ENCODE measurements at regions not wholly inside any gene's neighbourhood (a gene's known extent, or its start where the extent isn't known, plus 50 kb on each side); places are given as distances from the start of the nearest gene placed in this dataset.
"Not testable (repeated sequence)": the region's sequence is repeated elsewhere in the genome, so short reads cannot be mapped to it uniquely, and the experiment has no call there.

DNA sequence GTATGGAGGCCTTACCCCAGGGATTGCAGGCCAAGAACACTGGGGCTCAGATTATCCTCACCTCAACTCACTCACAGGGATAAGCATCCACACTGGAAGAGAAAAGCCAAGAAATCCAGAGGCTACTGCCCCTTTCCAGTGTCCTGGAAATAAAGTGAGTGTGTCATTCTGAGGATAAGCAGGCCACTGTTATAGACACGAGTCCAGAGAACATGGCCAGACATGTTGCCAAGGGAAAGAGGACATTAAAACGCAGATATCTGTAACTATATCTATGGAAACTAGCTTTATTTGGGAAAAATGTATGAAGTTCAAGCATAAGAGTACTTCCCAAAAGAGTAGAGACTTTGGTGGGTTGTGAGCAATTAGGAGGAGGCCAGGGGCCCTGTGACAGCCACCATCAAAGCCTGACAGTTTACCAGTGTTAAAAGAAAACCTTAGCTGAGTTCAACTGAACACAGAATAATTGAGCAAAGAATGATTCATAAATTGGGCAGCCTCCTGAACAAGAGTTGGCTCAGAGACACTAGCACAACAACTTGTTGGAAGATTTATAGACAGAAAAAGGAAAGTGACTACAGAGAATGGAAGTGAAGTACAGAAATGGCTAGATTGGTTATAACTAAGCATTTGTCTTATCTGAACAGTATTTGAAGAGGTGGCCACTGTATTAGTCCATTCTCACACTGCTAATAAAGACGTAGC lies 1222.2 kb downstream of the STIM2 start:
- DNase-seq (ENCODE audit: low read depth): peak; percentile 49

DNA sequence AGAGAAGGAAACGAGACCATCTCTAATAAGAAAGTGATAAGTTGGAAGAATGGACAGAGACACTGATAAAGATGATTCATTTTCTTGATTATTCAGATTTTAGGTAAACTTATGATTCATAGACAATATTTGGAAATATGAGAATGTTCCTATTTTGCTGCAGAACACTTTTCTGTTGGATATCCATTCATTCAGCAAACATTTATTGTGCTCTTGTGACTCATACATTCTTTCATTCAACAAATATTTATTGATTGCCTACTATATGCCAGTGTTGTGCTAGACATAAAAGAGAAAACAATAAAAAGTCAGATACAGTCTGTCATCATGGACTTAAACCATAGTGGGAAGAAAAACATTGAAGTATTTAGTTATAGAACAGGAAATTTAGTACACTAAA lies 1232.0 kb downstream of the STIM2 start:
- no peak for DNase-seq (ENCODE audit: low read depth)

DNA sequence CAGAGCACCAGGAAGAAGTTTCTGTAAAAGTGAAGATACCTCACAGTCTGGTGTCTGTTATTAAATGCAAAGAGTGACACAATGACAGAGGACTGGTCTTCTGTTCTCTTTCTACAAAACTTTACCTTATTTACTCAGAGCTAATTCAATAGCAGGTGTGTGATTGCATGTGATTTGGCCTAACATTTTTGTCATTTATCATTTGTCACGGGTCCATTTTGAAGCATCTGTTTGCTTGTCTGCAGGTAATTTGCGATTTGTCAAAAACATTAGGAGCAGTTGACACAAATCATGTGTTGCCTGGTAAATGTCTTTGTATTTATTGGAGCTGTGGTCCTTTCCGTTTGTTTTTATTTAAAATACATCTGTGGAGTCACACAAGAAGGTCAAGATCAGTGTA lies 1232.4 kb downstream of the STIM2 start:
- no peak for DNase-seq (ENCODE audit: low read depth)

DNA sequence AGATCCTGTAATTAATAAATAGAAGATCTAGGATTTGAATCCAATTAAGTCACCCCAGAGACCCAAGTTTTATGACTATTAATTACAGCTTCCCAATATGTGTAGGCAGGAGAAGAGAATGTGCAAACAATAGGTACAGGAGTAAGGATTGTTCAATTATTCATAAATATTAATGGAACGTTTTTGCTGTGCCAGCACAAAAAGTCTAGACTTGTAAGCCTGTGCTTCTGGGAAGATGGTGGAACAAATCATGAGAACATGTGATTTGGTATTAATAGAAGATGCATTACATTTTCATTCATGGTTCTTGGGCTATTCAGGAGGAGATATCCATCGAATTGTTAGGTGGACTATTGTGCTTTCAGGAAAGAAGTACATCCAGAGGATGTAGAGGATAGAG lies 1240.9 kb downstream of the STIM2 start:
- DNase-seq (ENCODE audit: low read depth): no peak

DNA sequence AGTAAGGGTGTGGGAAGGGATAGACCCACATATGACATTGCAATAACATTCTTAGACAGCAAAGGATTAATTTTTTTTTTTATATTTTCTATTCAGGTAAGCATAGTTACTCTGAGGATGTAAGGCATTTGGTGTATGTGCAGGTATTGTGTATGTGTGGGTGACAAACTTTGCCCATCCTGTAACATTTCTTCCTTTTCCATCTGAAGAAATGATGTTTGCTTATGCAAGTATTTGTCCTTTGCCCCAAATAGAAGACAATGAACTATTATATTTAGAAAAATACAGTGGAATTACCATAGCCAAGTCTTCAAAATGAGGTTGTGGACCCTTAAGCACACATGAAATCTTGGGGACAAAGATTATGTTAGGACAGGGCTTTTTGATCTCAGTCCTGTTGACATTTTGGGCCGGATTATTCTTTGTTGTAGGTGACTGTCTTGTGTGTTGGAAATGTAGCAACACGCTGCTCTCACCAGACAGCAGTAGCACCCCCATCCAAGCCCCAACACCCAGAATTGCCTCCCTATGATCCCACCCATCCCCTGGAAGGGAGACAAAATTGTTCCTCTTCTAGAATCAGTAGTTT lies 1244.7 kb downstream of the STIM2 start:
- DNase-seq (ENCODE audit: low read depth): no peak

DNA sequence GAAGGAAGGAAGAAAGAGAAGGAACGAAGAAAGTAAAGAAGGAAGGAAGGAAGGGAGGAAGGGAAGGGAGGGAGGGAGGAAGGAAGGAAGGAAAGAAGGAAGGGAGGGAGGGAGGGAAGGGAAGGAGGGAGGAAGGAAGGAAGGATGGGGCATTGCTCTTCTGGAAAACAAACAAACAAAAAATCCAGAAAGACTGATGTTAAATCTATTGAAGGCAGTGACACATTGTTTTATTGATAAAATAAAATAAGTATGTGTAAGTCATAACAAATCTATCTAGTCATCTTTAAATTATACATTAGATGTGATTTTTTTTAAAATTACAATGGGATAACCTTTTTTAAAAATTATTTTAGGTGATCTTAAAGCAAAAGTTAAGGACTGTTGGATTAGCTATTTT lies 1245.5 kb downstream of the STIM2 start:
- no peak for DNase-seq (ENCODE audit: low read depth)

DNA sequence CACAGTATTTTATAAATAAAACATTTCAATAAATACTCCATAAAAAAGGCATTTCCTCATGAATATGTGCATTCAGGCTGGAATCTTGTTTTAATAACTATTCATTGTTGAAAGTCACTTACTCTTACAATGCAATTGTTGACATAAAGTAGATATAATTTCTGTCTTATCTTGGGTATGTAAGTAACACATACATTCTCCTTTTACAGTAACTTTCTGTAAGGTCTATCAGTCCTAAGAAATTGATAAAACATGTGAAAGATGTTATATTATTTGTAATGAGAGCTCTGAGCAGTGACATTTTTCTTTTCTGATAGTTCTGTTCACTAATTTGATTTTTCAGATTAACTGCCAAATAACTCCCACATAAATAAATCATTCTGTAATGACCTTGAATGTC lies 1249.2 kb downstream of the STIM2 start:
- DNase-seq (ENCODE audit: low read depth): no peak

DNA sequence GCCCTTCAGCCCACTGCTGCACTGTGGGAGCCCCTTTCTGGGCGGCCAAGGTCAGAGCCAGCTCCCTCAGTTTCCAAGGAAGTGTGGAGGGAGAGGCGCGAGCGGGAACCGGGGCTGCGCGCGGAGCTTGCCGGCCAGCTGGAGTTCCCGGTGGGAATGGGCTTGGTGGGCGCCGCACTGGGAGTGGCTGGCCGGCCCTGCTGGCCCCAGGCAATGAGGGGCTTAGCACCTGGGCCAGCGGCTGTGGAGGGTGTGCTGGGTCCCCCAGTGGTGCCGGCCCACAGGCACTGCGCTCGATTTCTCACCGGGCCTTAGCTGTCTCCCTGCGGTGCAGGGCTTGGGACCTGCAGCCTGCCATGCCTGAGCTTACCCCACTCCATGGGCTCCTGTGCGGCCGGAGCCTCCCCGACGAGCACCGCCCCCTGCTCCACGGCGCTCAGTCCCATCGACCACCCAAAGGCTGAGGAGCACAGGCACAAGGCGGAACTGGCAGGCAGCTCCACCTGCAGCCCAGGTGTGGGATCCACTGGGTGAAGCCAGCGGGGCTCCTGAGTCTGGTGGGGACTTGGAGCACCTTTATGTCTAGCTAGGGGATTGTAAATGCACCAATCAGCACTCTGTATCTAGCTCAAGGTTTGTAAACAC lies 1252.2 kb downstream of the STIM2 start:
- not testable (repeated sequence) for DNase-seq (ENCODE audit: low read depth)

DNA sequence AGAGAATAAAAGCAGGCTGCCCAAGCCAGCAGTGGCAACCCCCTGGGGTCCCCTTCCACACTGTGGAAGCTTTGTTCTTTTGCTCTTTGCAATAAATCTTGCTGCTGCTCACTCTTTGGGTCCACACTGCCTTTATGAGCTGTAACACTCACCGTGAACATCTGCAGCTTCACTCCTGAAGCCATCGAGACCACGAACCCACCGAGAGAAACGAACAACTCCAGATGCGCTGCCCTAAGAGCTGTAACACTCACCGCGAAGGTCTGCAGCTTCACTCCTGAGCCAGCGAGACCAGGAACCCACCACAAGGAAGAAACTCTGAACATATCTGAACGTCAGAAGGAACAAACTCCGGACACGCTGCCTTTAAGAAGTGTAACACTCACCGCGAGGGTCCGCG lies 1252.9 kb downstream of the STIM2 start:
- DNase-seq (ENCODE audit: low read depth): not testable (repeated sequence)

DNA sequence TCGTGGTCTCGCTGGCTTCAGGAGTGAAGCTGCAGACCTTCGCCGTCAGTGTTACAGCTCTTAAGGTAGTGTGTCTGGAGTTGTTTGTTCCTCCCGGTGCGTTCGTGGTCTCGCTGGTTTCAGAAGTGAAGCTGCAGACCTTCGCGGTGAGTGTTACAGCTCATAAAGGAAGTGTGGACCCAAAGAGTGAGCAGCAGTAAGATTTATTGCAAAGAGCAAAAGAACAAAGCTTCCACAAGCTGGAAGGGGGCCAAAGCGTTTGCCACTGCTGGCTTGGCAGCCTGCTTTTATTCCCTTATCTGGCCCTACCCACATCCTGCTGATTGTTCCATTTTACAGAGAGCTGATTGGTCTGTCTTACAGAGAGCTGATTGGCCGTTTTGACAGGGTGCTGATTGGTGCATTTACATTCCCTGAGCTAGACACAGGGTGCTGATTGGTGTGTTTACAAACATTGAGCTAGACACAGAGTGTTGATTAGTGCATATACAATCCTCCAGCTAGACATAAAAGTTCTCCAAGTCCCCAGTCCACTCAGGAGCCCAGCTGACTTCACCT lies 1256.0 kb downstream of the STIM2 start:
- DNase-seq (ENCODE audit: low read depth): not testable (repeated sequence)

DNA sequence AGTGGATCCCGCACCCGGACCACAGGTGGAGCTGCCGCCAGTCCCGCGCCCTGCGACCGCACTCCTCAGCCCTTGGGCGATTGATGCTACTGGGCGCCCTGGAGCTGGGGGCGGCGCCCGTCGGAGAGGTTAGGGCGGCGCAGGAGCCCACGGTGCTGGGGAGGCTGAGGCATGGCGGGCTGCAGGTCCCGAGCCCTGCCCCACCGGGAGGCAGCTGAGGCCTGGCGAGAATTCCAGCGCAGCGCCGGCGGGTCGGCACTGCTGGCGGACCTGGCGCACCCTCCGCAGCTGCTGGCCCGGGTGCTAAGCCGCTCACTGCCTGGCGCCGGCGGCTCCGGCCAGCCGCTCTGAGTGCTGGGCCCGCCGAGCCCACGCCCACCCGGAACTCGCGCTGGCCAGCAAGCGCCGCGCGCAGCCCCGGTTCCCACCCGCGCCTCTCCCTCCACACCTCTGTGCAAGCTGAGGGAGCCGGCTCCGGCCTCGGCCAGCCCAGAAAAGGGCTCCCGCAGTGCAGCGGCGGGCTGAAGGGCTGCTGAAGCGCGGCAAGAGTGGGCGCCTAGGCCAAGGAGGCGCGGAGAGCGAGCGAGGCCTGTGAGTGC lies 1256.5 kb downstream of the STIM2 start:
- DNase-seq (ENCODE audit: low read depth): no peak

DNA sequence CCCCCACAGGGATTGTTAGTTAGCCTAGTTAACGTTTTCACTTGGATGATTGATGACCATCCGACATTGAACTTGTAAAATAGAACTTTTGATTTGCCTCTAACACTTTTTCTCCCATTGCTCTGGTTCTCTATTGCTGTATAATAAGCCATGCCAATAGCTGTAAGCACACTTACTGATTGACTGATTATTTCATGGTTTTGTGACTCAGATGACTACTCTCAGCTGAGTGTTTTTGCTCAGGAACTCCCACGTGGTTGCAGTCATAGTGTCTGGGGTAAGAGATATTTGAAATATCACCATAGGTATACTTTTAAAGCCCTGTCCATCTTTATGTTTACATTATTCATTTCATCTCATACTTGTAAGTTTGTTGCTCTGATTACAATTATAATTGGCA lies 1285.5 kb downstream of the STIM2 start:
- DNase-seq (ENCODE audit: low read depth): no peak

DNA sequence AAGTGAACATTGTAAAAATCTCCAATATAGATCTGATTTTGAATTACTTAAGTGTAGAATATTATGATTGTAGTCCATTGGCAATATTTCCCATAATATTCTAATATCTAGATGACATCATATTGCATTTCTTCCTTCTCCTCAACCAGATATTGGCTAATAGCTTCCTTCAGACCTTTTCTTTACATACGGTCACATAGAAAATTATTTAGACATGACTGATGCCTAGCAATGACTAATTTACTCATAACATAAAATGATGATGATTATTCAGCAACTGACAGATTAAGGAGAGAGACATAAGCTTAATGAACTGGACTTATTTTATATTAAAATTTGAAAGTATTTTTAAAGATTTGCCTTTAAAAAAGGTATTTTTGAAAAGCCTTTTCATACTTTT lies 1287.6 kb downstream of the STIM2 start:
- no peak for DNase-seq (ENCODE audit: low read depth)

DNA sequence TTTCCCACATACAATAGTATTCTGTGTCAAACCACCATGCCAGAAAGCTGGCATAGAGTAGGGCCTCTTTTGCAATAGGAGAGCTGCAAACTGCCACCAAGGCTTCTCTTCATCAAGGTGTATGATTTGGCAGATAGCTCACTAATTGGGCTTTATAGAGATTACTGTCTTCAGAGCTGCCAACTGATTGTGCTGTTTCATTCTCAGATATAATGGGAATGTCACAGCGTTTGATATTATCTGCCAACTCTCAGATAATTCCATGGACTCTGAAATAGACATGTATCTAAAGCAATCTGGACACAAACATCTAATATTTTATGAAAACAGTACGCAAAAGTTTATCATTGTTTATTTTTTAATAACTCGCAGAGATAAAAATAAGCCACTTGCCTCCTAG lies 1289.1 kb downstream of the STIM2 start:
- DNase-seq (ENCODE audit: low read depth): no peak

DNA sequence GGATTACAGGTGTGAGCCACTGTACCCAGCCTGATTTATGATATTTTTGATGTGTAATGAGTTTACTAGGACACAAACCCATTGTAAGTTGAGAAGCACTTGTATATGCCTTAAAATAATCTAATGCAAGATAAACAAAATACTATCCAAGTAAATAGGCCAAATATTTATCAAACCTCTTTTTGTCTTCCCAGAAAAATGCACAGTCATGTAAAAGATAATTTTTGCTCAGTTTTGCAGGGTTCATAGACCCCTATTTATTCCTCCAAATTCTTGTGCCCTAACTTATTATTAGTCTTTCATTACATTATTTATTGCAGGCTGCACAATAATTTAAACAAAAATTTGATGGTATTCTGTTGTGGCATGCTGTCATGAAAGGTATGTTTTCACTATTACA lies 1290.7 kb downstream of the STIM2 start:
- DNase-seq (ENCODE audit: low read depth): no peak

DNA sequence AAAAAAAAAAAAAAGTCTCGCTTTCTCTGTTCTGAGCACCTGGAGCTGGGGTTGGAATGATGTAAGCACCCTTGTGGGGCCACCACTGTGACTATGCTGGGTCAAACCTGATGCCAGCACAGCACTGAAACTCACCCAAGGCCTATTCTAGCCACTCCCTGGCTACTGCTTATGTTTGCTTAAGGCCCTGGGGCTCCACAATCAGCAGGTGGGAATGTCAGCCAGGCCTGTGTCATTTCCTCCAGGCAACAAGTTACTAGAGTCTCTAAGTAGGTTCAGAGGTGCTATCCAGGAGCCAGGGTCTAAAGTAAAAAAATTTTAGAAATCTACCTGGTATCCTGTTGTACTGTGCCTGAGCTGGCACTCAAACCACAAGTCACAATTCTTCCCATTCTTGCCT lies 1306.8 kb downstream of the STIM2 start:
- DNase-seq (ENCODE audit: low read depth): no peak

DNA sequence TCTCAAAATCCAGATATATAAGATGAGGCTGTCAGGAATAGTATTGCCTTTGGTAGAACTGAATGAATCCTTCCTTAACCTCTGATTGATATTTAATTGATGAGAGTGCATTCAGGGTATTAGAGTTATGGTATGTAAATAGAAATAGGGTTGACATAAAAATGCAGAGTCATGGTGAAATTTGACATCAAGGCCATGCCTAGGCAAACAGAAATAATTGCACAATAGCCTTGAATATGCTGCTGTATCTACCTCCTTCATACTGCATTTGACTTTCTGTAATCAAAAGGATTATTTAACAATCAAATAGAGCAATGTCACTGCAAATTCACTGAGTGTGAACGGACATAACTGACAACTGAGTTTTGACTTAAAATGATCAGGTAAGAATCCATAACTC lies 1316.3 kb downstream of the STIM2 start:
- DNase-seq (ENCODE audit: low read depth): no peak

DNA sequence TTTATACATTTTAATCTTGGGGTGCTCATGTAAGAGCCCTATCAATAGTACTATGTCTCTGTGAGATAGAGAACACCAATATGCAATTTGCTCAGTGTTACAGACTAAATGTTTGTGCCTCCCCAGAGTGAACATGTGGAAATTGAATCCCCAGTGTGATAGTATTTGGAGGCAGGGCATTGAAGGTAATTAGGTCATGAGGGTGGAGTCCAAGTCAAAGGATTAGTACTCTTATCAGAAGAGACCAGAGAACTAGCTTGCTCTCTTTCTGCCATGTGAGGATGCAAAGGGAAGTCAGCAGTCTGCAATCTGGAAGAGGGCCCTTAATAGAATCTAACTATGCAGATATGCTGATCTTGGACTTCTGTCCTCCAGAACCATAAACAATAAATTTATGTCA lies 1317.0 kb downstream of the STIM2 start:
- no peak for DNase-seq (ENCODE audit: low read depth)

DNA sequence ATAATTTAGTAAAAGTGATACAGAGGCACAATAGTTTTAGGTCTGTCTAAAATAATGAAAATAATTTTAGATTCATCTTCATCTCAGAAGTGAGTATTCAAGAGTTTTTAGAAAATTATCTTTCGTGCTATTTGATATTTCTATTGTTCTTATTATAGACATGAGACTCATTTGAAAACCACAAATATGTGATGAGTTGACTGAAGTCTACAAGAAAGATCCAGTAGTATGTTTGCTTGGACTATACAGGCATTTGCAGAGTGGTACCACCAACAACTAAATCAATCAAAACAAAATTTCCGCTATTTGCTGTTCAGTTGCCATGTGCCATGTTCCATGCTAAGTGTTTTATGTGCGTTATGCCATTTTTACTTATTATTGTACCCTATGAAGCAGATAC lies 1318.5 kb downstream of the STIM2 start:
- DNase-seq (ENCODE audit: low read depth): peak; percentile 20

DNA sequence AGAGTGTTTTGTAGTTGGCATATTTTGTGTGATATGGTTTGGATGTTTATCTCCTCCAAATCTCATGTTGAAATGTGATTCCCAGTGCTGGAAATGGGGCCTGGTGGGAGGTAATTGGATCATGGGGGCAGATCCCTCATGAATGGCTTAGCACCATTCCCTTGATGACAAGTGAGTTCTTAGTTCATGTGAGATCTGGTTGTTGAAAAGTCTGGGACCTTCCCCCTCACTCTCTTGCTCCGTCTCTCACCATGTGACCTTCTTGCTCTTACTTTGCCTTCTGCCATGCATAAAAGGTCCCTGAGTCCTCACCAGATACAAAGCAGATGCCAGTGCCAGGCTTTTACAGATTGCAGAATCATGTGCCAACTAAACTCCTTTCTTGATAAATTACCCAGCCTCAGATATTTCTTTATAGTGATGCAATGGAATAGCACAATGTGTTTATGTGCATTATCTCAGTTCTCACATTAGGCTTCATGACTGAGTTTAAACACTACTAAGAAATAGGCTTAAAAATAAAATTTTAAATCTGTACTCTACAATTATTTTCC lies 1348.8 kb downstream of the STIM2 start:
- DNase-seq (ENCODE audit: low read depth): no peak

DNA sequence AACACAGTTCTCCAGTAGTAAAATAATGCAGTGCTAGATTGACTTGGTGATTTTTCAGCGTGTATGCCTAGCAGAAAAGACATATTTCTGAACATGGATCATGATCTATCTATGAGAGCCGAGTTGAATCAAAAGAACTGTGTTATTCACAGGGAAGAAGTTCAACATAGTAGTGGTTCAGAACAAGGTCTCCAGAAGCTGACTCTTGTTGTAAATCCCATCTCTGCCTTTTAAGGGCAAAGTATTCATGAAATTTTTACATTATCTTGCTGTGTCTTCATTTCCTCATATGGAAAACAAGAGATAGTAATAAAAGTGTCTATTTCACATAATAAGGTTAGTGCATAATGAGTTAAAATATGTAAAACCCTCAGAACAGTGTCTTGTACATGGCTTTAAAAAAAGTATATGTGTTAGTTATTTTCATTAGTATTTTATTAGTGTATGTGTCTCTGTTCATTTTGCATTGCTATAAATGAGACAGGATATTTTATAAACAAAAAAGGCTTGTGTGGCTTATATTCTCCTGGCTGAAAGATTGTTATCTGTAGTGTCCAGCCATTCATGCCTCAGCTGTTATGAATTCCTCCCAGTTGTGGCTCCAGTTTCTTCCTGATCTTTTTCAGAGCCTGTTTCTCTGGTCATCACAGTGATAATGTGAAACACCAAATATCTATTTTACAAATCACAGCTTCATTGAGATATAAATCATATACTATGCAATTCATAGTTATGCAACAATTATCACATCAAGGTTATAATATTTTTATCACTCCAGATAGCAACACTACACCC lies 1351.2 kb downstream of the STIM2 start:
- peak; percentile 91 for DNase-seq (ENCODE audit: low read depth)

DNA sequence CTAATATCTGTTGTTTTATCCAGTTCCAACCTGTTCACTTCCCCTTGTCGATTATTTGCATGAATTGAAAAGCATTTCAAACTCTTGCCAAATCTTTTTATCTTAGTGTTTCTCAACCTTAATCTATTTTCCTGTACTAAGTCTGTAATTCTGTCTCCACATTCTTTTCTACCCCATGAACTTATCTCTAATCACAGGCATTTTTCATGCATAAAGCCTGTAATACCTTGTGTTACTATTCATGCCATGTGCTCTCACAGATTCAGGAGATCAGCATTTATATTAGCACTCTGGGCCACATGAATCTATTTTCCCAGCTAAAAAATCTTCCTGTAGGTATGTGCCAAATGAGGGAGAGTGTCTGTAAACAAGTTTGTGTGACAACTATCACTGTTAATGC lies 1360.9 kb downstream of the STIM2 start:
- peak; percentile 21 for DNase-seq (ENCODE audit: low read depth)
